ENCODE measurements at regions not wholly inside any gene's neighbourhood (a gene's known extent, or its start where the extent isn't known, plus 50 kb on each side); places are given as distances from the start of the nearest gene placed in this dataset.

GRCh38 chr21:16145052-16145451 lies 415.3 kb downstream of the USP25 start:
- no peak for TF ChIP-seq CTCF (IDR thresholded peaks at IDR 0.05; ENCODE audit: unreplicated experiment)
- Mint-ChIP-seq H3K4me1 (ENCODE audit: low read depth, unreplicated experiment) (no peaks in the 10 kb centered on the region), H3K36me3 (ENCODE audit: insufficient read depth, unreplicated experiment) (no peaks in the 10 kb centered on the region), H3K4me3 (ENCODE audit: low read depth, unreplicated experiment) (no peak overlapping the region), H3K9me3 (ENCODE audit: low read depth, unreplicated experiment) (no peaks in the 10 kb centered on the region), H3K27ac (ENCODE audit: unreplicated experiment) (no peak overlapping the region), H3K27me3 (ENCODE audit: unreplicated experiment) (no peaks in the 10 kb centered on the region)
- DNase-seq = no peak
- intact Hi-C loops (cut with micrococcal nuclease; ENCODE audit: unreplicated experiment) = no loop called here
- no TSS peak for BruUV-seq (replicated peaks)
- CTCF ChIA-PET = interaction anchor here (0.6 kb wide), 1 partner anchor 57 kb away, joined by 3 read pairs; no protein-coding TSS in a partner anchor

GRCh38 chr21:16145479-16145878 lies 415.7 kb downstream of the USP25 start:
- Mint-ChIP-seq H3K4me3 (ENCODE audit: low read depth, unreplicated experiment) (no peak overlapping the region), H3K4me1 (ENCODE audit: low read depth, unreplicated experiment) (no peaks in the 10 kb centered on the region), H3K27ac (ENCODE audit: unreplicated experiment) (no peak overlapping the region), H3K9me3 (ENCODE audit: low read depth, unreplicated experiment) (no peaks in the 10 kb centered on the region), H3K27me3 (ENCODE audit: unreplicated experiment) (no peaks in the 10 kb centered on the region), H3K36me3 (ENCODE audit: insufficient read depth, unreplicated experiment) (no peaks in the 10 kb centered on the region)
- no peak for TF ChIP-seq CTCF (IDR thresholded peaks at IDR 0.05; ENCODE audit: unreplicated experiment)
- no TSS peak for BruUV-seq (replicated peaks)
- intact Hi-C loops (cut with micrococcal nuclease; ENCODE audit: unreplicated experiment) = no loop called here
- DNase-seq = no peak
- CTCF ChIA-PET = interaction anchor here (0.6 kb wide), 1 partner anchor 57 kb away, joined by 3 read pairs; no protein-coding TSS in a partner anchor

- TF ChIP-seq CTCF (IDR thresholded peaks at IDR 0.05; ENCODE audit: unreplicated experiment) = no peak
- Mint-ChIP-seq H3K27ac (ENCODE audit: unreplicated experiment) (no peak overlapping the region), H3K27me3 (ENCODE audit: unreplicated experiment) (no peaks in the 10 kb centered on the region), H3K4me1 (ENCODE audit: low read depth, unreplicated experiment) (no peaks in the 10 kb centered on the region), H3K4me3 (ENCODE audit: low read depth, unreplicated experiment) (no peak overlapping the region), H3K9me3 (ENCODE audit: low read depth, unreplicated experiment) (no peaks in the 10 kb centered on the region), H3K36me3 (ENCODE audit: insufficient read depth, unreplicated experiment) (no peaks in the 10 kb centered on the region)
- CTCF ChIA-PET = no interaction called here
- no peak for DNase-seq
- BruUV-seq (replicated peaks) = no TSS peak
- intact Hi-C loops (cut with micrococcal nuclease; ENCODE audit: unreplicated experiment) = no loop called here
Measured at GRCh38 chr21:16154321-16154720, 424.5 kb downstream of the USP25 start.

GRCh38 chr21:16154951-16155635 lies 425.3 kb downstream of the USP25 start:
- H3K27ac Mint-ChIP-seq (ENCODE audit: unreplicated experiment) = no peak overlapping the region
- DNase-seq = no peak
- H3K27me3 Mint-ChIP-seq (ENCODE audit: unreplicated experiment) = no peaks in the 10 kb centered on the region
- TF ChIP-seq CTCF (IDR thresholded peaks at IDR 0.05; ENCODE audit: unreplicated experiment) = no peak
- H3K36me3 Mint-ChIP-seq (ENCODE audit: insufficient read depth, unreplicated experiment) = no peaks in the 10 kb centered on the region
- intact Hi-C loops (cut with micrococcal nuclease; ENCODE audit: unreplicated experiment) = no loop called here
- CTCF ChIA-PET = no interaction called here
- no TSS peak for BruUV-seq (replicated peaks)
- H3K4me1 Mint-ChIP-seq (ENCODE audit: low read depth, unreplicated experiment) = no peaks in the 10 kb centered on the region
- no peak overlapping the region for H3K4me3 Mint-ChIP-seq (ENCODE audit: low read depth, unreplicated experiment)
- no peaks in the 10 kb centered on the region for H3K9me3 Mint-ChIP-seq (ENCODE audit: low read depth, unreplicated experiment)
